ENCODE measurements at regions not wholly inside any gene's neighbourhood (a gene's known extent, or its start where the extent isn't known, plus 50 kb on each side); places are given as distances from the start of the nearest gene placed in this dataset.

- peaks cover 0 to 19% (median 0%) of the 10 kb centered on the region in 3 donors for H3K9me3 ChIP-seq
- no peaks in the 10 kb centered on the region for H3K4me1 ChIP-seq
- no peak for ATAC-seq
- TF ChIP-seq POLR2AphosphoS5 (IDR thresholded peaks at IDR 0.05) (no peak), POLR2A (IDR thresholded peaks at IDR 0.05) (no peak), CTCF (IDR thresholded peaks at IDR 0.05) (no peak)
- no peaks in the 10 kb centered on the region for H3K27me3 ChIP-seq
- H3K4me3 ChIP-seq: no peak overlapping the region
- no peaks in the 10 kb centered on the region for H3K36me3 ChIP-seq
- WGBS, 2 donors (ENCODE audit: low coverage in 1 of 2): 81 to 92% methylated on average over 2 to 3 of the region's 3 CpGs
- H3K27ac ChIP-seq: no peak overlapping the region
Measured at GRCh38 chr13:22372261-22372660, 701.4 kb downstream of the FGF9 start.

GRCh38 chr13:22375151-22375550 lies 704.3 kb downstream of the FGF9 start:
- Histone ChIP-seq H3K9me3 (peaks cover 0 to 45% (median 0%) of the 10 kb centered on the region in 3 donors), H3K36me3 (no peaks in the 10 kb centered on the region), H3K27me3 (no peaks in the 10 kb centered on the region), H3K4me1 (no peaks in the 10 kb centered on the region), H3K4me3 (no peak overlapping the region), H3K27ac (no peak overlapping the region)
- ATAC-seq: no peak
- TF ChIP-seq EP300 (IDR thresholded peaks at IDR 0.05): no peak
- no peak for TF ChIP-seq CTCF (IDR thresholded peaks at IDR 0.05)
- no peak for TF ChIP-seq POLR2A (IDR thresholded peaks at IDR 0.05)
- no peak for TF ChIP-seq POLR2AphosphoS5 (IDR thresholded peaks at IDR 0.05)
- 83 to 94% methylated on average over 2 of the region's 2 CpGs for WGBS, 2 donors (ENCODE audit: low coverage in 1 of 2)

- Histone ChIP-seq H3K36me3 (no peaks in the 10 kb centered on the region), H3K4me1 (no peaks in the 10 kb centered on the region), H3K27me3 (no peaks in the 10 kb centered on the region), H3K27ac (no peak overlapping the region), H3K4me3 (no peak overlapping the region), H3K9me3 (no peaks in the 10 kb centered on the region)
- no peak for ATAC-seq
- no peak for TF ChIP-seq POLR2AphosphoS5 (IDR thresholded peaks at IDR 0.05)
- TF ChIP-seq CTCF (IDR thresholded peaks at IDR 0.05): no peak
- 44 to 45% methylated on average over 2 of the region's 2 CpGs for WGBS, 2 donors (ENCODE audit: low coverage in 1 of 2)
Measured at GRCh38 chr13:22387899-22388298, 717.0 kb downstream of the FGF9 start.

GRCh38 chr13:22399801-22400420 lies 729.0 kb downstream of the FGF9 start:
- 60 to 61% methylated on average over 1 to 2 of the region's 2 CpGs for WGBS, 2 donors (ENCODE audit: low coverage in 1 of 2)
- ATAC-seq: no peak
- no peaks in the 10 kb centered on the region for H3K9me3 ChIP-seq
- H3K4me1 ChIP-seq: no peaks in the 10 kb centered on the region
- H3K4me3 ChIP-seq: no peak overlapping the region
- TF ChIP-seq CTCF (IDR thresholded peaks at IDR 0.05): no peak
- TF ChIP-seq POLR2AphosphoS5 (IDR thresholded peaks at IDR 0.05): no peak
- no peak for TF ChIP-seq POLR2A (IDR thresholded peaks at IDR 0.05)
- no peak for TF ChIP-seq EP300 (IDR thresholded peaks at IDR 0.05)
- no peak overlapping the region for H3K27ac ChIP-seq
- no peaks in the 10 kb centered on the region for H3K27me3 ChIP-seq
- H3K36me3 ChIP-seq: no peaks in the 10 kb centered on the region

GRCh38 chr13:22402682-22403081 lies 731.8 kb downstream of the FGF9 start:
- ATAC-seq: no peak
- Histone ChIP-seq H3K27me3 (no peaks in the 10 kb centered on the region), H3K27ac (no peak overlapping the region), H3K9me3 (no peaks in the 10 kb centered on the region), H3K4me1 (no peaks in the 10 kb centered on the region), H3K36me3 (no peaks in the 10 kb centered on the region), H3K4me3 (no peak overlapping the region)
- TF ChIP-seq CTCF (IDR thresholded peaks at IDR 0.05) (no peak), POLR2AphosphoS5 (IDR thresholded peaks at IDR 0.05) (no peak)
- 80 to 86% methylated on average over 3 of the region's 4 CpGs for WGBS, 2 donors (ENCODE audit: low coverage in 1 of 2)

Measured in gastroesophageal sphincter (tissue), 4 donors.